ENCODE measurements at regions not wholly inside any gene's neighbourhood (a gene's known extent, or its start where the extent isn't known, plus 50 kb on each side); places are given as distances from the start of the nearest gene placed in this dataset.
"Not testable (repeated sequence)": the region's sequence is repeated elsewhere in the genome, so short reads cannot be mapped to it uniquely, and the experiment has no call there.

DNA sequence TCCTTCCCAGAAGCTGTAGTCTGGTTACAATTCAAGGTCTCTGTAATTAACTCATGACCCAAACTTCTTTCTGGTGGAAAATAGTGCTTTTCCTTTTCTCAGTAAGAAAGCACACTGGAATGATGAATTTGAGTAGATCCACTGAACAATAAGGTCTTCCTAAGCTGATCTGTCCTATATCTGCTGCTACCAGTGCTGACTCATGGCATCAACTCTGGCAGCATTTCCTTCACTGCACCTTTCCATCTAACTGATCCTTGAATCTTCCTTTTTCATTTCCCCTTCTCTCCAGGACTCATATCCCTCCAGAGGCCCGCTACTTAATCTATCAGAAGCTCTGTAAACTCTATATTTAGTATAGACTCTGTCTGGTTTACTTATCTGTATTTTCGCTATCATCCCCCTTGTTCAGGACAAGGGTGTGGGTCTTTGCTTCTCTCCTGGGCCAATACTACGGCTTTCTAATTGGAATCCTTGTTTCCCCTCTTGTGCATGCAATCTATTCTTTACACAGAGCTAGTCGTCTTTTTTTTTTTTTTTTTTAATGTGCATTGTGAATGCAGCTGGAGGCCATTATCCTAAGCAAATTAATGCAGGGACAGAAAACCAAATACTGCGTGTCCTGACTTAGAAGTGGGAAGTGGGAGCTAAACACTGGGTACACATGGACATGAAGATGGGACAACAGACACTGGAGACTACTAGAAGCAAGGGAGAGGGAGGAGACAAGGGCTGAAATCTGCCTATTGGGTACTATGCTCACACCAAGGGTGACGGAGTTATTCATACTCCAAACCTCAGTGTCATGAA, 192.2 kb upstream of the RPS23 start:
- H3K4me3 Mint-ChIP-seq: no peak overlapping the region
- no peaks in the 10 kb centered on the region for H3K27me3 ChIP-seq (ENCODE audit: control insufficient read depth in 2 of 2, insufficient read depth in 2 of 2, low read length in 2 of 2)
- H3K27me3 Mint-ChIP-seq: peaks cover 4 to 11% (median 7%) of the 10 kb centered on the region in 5 donors
- no peaks in the 10 kb centered on the region for H3K36me3 ChIP-seq (ENCODE audit: control insufficient read depth in 2 of 3, insufficient read depth in 3 of 3, low read length in 3 of 3)
- H3K4me1 Mint-ChIP-seq: no peaks in the 10 kb centered on the region
- H3K27ac ChIP-seq (ENCODE audit: low read depth, low read length): no peak overlapping the region
- no peaks in the 10 kb centered on the region for H3K9me3 Mint-ChIP-seq
- no peaks in the 10 kb centered on the region for H3K9me3 ChIP-seq (ENCODE audit: control insufficient read depth in 2 of 3, low read length in 3 of 3)
- intact Hi-C loops (cut with micrococcal nuclease): no loop called here
- no peak overlapping the region for H3K27ac Mint-ChIP-seq
- ATAC-seq (no peak), DNase-seq (no peak)
- H3K36me3 Mint-ChIP-seq: no peaks in the 10 kb centered on the region
- H3K4me3 ChIP-seq (ENCODE audit: low read length): no peak overlapping the region
- ChIA-PET POLR2A (no interaction called here), CTCF (interaction anchor here (0.6 kb wide), 1 partner anchor 45 kb away, joined by 4 read pairs; no protein-coding TSS in a partner anchor)
- H3K4me1 ChIP-seq (ENCODE audit: control insufficient read depth in 2 of 2, insufficient read depth in 2 of 2, low read length in 2 of 2): no peaks in the 10 kb centered on the region

DNA sequence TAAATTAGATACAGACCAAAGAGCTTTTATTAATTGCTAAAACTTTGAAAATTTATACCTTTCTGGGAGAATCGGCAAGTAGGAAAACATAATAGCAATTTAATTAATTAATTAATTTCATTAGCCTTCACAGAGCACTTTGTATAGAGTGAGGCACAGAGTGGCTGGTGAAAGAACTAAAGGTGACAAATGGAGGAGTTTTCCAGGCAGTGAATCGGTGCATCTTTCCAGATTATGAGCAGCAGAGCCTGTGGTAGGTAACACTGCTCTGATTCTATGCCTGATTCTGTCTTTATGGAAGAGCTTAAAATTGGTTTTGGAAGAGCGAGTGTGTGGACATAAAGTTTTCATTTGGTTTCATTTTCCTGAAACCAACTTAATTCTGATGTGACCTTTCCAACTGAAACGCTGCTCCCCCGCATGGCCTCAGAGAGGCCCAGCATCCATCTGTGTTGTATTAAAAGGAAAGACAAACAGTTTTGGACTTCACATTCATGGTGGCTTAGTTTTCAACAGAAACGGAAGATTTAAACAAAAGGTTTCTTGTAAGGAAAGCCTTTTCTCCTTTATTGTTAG, 188.9 kb upstream of the RPS23 start:
- no peak for ATAC-seq
- H3K27me3 Mint-ChIP-seq: peaks cover 0 to 3% (median 0%) of the 10 kb centered on the region in 5 donors
- no peak overlapping the region for H3K4me3 ChIP-seq (ENCODE audit: low read length)
- CTCF ChIA-PET: no interaction called here
- H3K27ac Mint-ChIP-seq: no peak overlapping the region
- H3K27me3 ChIP-seq (ENCODE audit: control insufficient read depth in 2 of 2, insufficient read depth in 2 of 2, low read length in 2 of 2): no peaks in the 10 kb centered on the region
- H3K4me1 Mint-ChIP-seq: no peaks in the 10 kb centered on the region
- H3K9me3 Mint-ChIP-seq: peaks cover 0 to 10% (median 4%) of the 10 kb centered on the region in 11 donors
- DNase-seq: no peak
- H3K36me3 ChIP-seq (ENCODE audit: control insufficient read depth in 2 of 3, insufficient read depth in 3 of 3, low read length in 3 of 3): no peaks in the 10 kb centered on the region
- POLR2A ChIA-PET: no interaction called here
- no peaks in the 10 kb centered on the region for H3K9me3 ChIP-seq (ENCODE audit: control insufficient read depth in 2 of 3, low read length in 3 of 3)
- H3K4me3 Mint-ChIP-seq: no peak overlapping the region
- H3K4me1 ChIP-seq (ENCODE audit: control insufficient read depth in 2 of 2, insufficient read depth in 2 of 2, low read length in 2 of 2): no peaks in the 10 kb centered on the region
- intact Hi-C loops (cut with micrococcal nuclease): no loop called here
- H3K27ac ChIP-seq (ENCODE audit: low read depth, low read length): no peak overlapping the region
- H3K36me3 Mint-ChIP-seq: no peaks in the 10 kb centered on the region

- no peaks in the 10 kb centered on the region for H3K9me3 ChIP-seq (ENCODE audit: control insufficient read depth in 2 of 3, low read length in 3 of 3)
- DNase-seq (no peak), ATAC-seq (no peak)
- no peaks in the 10 kb centered on the region for H3K36me3 ChIP-seq (ENCODE audit: control insufficient read depth in 2 of 3, insufficient read depth in 3 of 3, low read length in 3 of 3)
- H3K9me3 Mint-ChIP-seq: peaks cover 0 to 14% (median 4%) of the 10 kb centered on the region in 11 donors
- no peak overlapping the region for H3K4me3 Mint-ChIP-seq
- ChIA-PET POLR2A (no interaction called here), CTCF (no interaction called here)
- H3K4me3 ChIP-seq (ENCODE audit: low read length): no peak overlapping the region
- H3K27ac Mint-ChIP-seq: no peak overlapping the region
- H3K27me3 ChIP-seq (ENCODE audit: control insufficient read depth in 2 of 2, insufficient read depth in 2 of 2, low read length in 2 of 2): no peaks in the 10 kb centered on the region
- H3K27me3 Mint-ChIP-seq: peaks cover 0 to 13% (median 5%) of the 10 kb centered on the region in 5 donors
- no peaks in the 10 kb centered on the region for H3K4me1 Mint-ChIP-seq
- no peak overlapping the region for H3K27ac ChIP-seq (ENCODE audit: low read depth, low read length)
- intact Hi-C loops (cut with micrococcal nuclease): loop anchor here in 1 of 2 donors (2.0 kb wide), 1 partner anchor 108 kb away; no protein-coding TSS in a partner anchor
- H3K4me1 ChIP-seq (ENCODE audit: control insufficient read depth in 2 of 2, insufficient read depth in 2 of 2, low read length in 2 of 2): no peaks in the 10 kb centered on the region
- no peaks in the 10 kb centered on the region for H3K36me3 Mint-ChIP-seq
Measured at GRCh38 chr5:82465235-82465634, 187.1 kb upstream of the RPS23 start.

GRCh38 chr5:82459626-82460025, 181.5 kb upstream of the RPS23 start:
- POLR2A ChIA-PET: no interaction called here
- DNase-seq: no peak
- Mint-ChIP-seq H3K27ac (peak overlapping the region in 1 of 9 donors; percentile 37), H3K36me3 (no peaks in the 10 kb centered on the region), H3K4me3 (no peak overlapping the region), H3K9me3 (peaks cover 0 to 15% (median 5%) of the 10 kb centered on the region in 11 donors), H3K4me1 (no peaks in the 10 kb centered on the region), H3K27me3 (peaks cover 0 to 14% (median 5%) of the 10 kb centered on the region in 5 donors)
- H3K9me3 ChIP-seq (ENCODE audit: control insufficient read depth in 2 of 3, low read length in 3 of 3): no peaks in the 10 kb centered on the region
- peaks cover 0 to 4% of the 10 kb centered on the region in 2 donors for H3K27me3 ChIP-seq (ENCODE audit: control insufficient read depth in 2 of 2, insufficient read depth in 2 of 2, low read length in 2 of 2)
- H3K27ac ChIP-seq (ENCODE audit: low read depth, low read length): no peak overlapping the region
- H3K4me3 ChIP-seq (ENCODE audit: low read length): no peak overlapping the region
- H3K36me3 ChIP-seq (ENCODE audit: control insufficient read depth in 2 of 3, insufficient read depth in 3 of 3, low read length in 3 of 3): no peaks in the 10 kb centered on the region
- H3K4me1 ChIP-seq (ENCODE audit: control insufficient read depth in 2 of 2, insufficient read depth in 2 of 2, low read length in 2 of 2): no peaks in the 10 kb centered on the region
- CTCF ChIA-PET: no interaction called here
- intact Hi-C loops (cut with micrococcal nuclease): no loop called here
- ATAC-seq: no peak

GRCh38 chr5:82455317-82455716, 177.2 kb upstream of the RPS23 start:
- CTCF ChIA-PET; ATAC-seq; H3K27ac Mint-ChIP-seq; H3K4me1 ChIP-seq (ENCODE audit: control insufficient read depth in 2 of 2, insufficient read depth in 2 of 2, low read length in 2 of 2); H3K36me3 Mint-ChIP-seq; H3K27me3 ChIP-seq (ENCODE audit: control insufficient read depth in 2 of 2, insufficient read depth in 2 of 2, low read length in 2 of 2); H3K4me3 ChIP-seq (ENCODE audit: low read length); DNase-seq; POLR2A ChIA-PET; H3K27ac ChIP-seq (ENCODE audit: low read depth, low read length); H3K27me3 Mint-ChIP-seq; H3K4me1 Mint-ChIP-seq; intact Hi-C loops (cut with micrococcal nuclease); H3K4me3 Mint-ChIP-seq; H3K9me3 ChIP-seq (ENCODE audit: control insufficient read depth in 2 of 3, low read length in 3 of 3); H3K36me3 ChIP-seq (ENCODE audit: control insufficient read depth in 2 of 3, insufficient read depth in 3 of 3, low read length in 3 of 3): not testable (repeated sequence)
- peaks cover 0 to 15% (median 3%) of the 10 kb centered on the region in 11 donors for H3K9me3 Mint-ChIP-seq

DNA sequence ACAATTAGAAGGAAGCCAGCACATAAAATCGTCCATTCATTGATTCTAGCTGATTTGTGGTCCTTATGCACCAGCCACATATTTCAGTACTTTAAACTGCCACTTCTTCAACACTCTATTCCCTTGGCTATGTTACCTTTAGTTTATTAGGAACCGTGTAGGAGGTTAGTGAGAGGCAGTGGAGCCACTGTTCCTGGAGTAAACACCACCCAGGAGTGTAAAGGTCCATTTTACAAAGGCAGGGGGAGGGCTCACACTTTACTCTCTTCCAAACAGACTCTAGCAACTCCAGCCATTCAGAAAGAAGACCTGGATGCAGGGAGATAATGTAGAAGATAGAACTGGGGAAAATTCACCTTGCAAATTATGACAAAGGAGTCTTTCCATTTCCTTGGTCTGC, 170.2 kb upstream of the RPS23 start:
- no peaks in the 10 kb centered on the region for H3K36me3 Mint-ChIP-seq
- intact Hi-C loops (cut with micrococcal nuclease): no loop called here
- H3K4me3 Mint-ChIP-seq: no peak overlapping the region
- CTCF ChIA-PET: no interaction called here
- H3K9me3 ChIP-seq (ENCODE audit: control insufficient read depth in 2 of 3, low read length in 3 of 3): no peaks in the 10 kb centered on the region
- DNase-seq (no peak), ATAC-seq (no peak)
- H3K36me3 ChIP-seq (ENCODE audit: control insufficient read depth in 2 of 3, insufficient read depth in 3 of 3, low read length in 3 of 3): no peaks in the 10 kb centered on the region
- peaks cover 0 to 5% (median 0%) of the 10 kb centered on the region in 11 donors for H3K9me3 Mint-ChIP-seq
- no peak overlapping the region for H3K27ac Mint-ChIP-seq
- H3K4me1 ChIP-seq (ENCODE audit: control insufficient read depth in 2 of 2, insufficient read depth in 2 of 2, low read length in 2 of 2): no peaks in the 10 kb centered on the region
- POLR2A ChIA-PET: no interaction called here
- no peak overlapping the region for H3K27ac ChIP-seq (ENCODE audit: low read depth, low read length)
- no peaks in the 10 kb centered on the region for H3K4me1 Mint-ChIP-seq
- no peak overlapping the region for H3K4me3 ChIP-seq (ENCODE audit: low read length)
- peaks cover 0 to 5% (median 3%) of the 10 kb centered on the region in 5 donors for H3K27me3 Mint-ChIP-seq
- no peaks in the 10 kb centered on the region for H3K27me3 ChIP-seq (ENCODE audit: control insufficient read depth in 2 of 2, insufficient read depth in 2 of 2, low read length in 2 of 2)

GRCh38 chr5:82447913-82448312, 169.8 kb upstream of the RPS23 start:
- ATAC-seq (no peak), DNase-seq (no peak)
- intact Hi-C loops (cut with micrococcal nuclease): no loop called here
- ChIA-PET POLR2A (no interaction called here), CTCF (no interaction called here)
- Histone ChIP-seq H3K27ac (ENCODE audit: low read depth, low read length) (no peak overlapping the region), H3K36me3 (ENCODE audit: control insufficient read depth in 2 of 3, insufficient read depth in 3 of 3, low read length in 3 of 3) (no peaks in the 10 kb centered on the region), H3K9me3 (ENCODE audit: control insufficient read depth in 2 of 3, low read length in 3 of 3) (no peaks in the 10 kb centered on the region), H3K4me1 (ENCODE audit: control insufficient read depth in 2 of 2, insufficient read depth in 2 of 2, low read length in 2 of 2) (no peaks in the 10 kb centered on the region), H3K27me3 (ENCODE audit: control insufficient read depth in 2 of 2, insufficient read depth in 2 of 2, low read length in 2 of 2) (no peaks in the 10 kb centered on the region), H3K4me3 (ENCODE audit: low read length) (no peak overlapping the region)
- H3K27ac Mint-ChIP-seq: no peak overlapping the region
- no peaks in the 10 kb centered on the region for H3K36me3 Mint-ChIP-seq
- H3K9me3 Mint-ChIP-seq: peaks cover 0 to 5% (median 0%) of the 10 kb centered on the region in 11 donors
- no peaks in the 10 kb centered on the region for H3K4me1 Mint-ChIP-seq
- H3K4me3 Mint-ChIP-seq: no peak overlapping the region
- H3K27me3 Mint-ChIP-seq: peaks cover 0 to 5% (median 3%) of the 10 kb centered on the region in 5 donors
